Right hindlimb (tissue), 1 donor: ENCODE measurements at regions not wholly inside any gene's neighbourhood (a gene's known extent, or its start where the extent isn't known, plus 50 kb on each side); places are given as distances from the start of the nearest gene placed in this dataset.

Experiments used
- DNase-seq: peaks from one replicate; pipeline ENCODE4 v3.0.0-alpha.2; 2018

GRCh38 chr18:25710981-25711380, 359.0 kb upstream of the ZNF521 start:
- DNase-seq, result no peak

DNA sequence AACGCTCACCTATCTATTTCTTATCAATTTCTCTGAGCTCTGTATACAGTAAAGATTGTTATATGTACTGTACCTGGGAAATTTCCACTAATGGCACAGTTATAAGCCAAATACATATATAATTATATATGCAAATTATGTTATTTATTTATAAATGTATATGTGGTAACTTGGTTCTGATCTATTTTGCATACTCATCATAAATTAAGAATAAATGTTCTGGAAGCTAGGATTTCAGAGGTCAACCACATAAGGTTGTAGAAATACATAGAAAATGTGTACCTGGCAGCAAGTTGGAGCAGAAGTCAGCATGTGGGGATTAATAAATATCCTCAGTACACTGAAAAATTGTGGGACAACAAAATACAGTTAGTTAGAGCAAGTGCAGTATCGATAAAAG, 353.7 kb upstream of the ZNF521 start:
- no peak for DNase-seq

GRCh38 chr18:25704494-25704893, 352.5 kb upstream of the ZNF521 start:
- DNase-seq, result peak; percentile 23

DNA sequence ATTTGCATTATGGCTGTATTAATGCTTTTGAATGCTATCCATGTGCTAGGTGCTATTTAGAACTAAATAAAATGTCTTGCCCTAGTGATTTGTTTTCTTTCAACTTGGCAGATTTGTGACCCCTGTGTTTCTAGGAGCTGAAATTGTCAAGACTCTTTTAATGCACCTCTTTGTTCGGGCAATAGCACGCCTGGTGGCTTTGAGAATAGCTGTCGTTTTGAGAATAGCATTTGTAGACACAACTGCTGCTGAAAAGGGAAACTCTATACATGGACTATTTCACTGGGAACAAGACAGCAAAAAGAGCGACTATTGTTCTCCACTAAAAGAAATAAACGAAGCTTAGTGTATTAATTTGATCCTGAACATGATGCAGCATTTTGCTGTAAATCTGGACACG, 352.1 kb upstream of the ZNF521 start:
- DNase-seq, result no peak

- DNase-seq, result no peak
Measured at GRCh38 chr18:25701821-25702220, 349.9 kb upstream of the ZNF521 start.

DNA sequence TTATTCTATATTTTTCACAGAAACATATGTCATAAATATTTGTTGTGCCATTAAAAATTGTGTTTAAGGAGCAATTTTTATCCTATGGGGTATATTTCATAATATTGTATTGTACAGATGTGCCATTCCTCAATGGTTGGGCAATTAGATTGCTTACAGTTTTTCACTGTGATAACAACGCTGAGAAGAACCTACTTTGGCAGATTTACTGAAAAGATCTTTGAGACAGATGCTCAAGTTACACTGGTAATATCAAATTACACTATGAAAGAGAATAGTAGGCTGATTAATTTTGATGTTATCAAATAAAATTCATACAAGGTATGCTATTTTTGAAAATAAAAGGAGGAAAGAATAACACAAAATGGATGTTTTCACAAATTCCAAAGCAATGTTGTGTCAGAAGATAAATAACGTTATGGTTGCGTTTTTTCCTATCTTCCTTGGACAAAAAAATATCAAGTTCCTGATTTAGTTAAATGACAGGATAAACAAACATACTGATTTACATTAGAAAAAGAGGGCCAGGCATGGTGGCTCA, 335.1 kb upstream of the ZNF521 start:
- no peak for DNase-seq

DNA sequence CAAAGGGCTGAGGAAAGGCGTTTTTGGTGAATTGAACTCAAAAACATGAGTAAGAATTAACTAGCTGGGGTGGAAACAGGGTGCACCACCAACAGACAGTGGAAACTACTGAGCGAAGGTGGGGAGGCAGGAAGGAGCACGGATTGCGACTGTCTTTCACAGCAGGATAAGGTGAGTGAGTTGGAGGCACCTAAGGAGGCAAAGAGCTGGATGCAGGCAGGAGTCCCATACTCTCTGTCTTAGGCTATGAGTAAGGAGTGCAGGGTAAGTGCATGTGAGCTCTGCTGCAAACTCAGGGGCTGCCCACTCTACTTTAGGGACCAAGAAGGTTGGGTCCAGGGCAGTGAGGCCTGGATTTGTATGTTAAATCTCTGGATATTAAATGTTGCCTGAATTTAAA, 333.1 kb upstream of the ZNF521 start:
- no peak for DNase-seq

DNA sequence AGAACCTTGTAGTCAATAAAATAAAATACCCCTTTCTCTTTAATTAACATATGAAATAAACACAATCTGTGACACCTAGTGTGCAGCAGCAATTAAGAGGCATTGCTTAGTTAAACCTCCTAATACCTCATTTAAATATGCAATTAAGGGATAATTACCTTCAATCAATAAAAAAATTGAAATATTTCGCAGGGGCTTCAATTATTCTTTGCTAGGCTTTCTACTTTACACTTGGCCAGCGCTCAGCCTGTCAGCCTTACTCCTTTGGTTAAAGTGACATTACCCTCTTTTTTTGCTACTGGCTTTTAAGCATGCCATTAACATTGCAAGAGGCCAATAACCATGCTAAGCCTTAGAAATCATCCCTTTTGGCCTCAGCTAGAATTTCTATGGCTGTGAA, 327.5 kb upstream of the ZNF521 start:
- DNase-seq, result no peak

GRCh38 chr18:25678221-25678620, 326.3 kb upstream of the ZNF521 start:
- no peak for DNase-seq

DNA sequence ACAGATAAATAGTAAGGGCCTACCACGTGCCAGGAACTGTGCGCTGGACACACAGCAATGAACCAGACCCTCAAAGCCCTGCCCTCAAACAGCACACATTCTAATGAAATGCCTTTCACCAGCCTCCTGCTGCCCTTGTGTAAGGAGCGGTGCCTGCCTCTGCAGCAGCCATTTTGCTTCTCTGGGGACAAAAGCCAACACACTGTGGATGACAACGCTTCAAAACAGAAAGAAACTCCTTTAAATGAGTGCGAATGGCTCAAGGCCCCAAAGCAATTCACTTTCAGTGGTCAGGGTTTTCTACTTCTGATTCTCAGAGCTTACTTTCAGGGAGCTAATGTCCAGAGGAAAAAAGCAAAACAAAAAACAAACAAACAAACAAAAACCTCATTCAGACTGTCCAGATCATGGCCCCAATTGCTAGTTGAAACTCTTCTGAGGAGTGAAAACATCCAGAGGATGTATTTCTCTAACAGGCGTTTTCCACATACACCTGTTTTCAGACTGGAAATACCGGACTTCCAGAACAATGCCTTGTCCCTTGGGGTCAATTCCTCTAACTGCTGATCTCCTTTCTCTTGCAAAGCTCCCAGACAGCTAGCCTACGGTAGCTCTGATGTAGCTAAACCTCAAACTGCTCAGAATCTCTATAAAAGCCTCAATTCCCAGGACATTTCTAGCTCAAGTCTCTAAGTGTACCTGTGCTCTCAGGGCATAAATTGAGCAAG, 323.3 kb upstream of the ZNF521 start:
- DNase-seq, result no peak

DNA sequence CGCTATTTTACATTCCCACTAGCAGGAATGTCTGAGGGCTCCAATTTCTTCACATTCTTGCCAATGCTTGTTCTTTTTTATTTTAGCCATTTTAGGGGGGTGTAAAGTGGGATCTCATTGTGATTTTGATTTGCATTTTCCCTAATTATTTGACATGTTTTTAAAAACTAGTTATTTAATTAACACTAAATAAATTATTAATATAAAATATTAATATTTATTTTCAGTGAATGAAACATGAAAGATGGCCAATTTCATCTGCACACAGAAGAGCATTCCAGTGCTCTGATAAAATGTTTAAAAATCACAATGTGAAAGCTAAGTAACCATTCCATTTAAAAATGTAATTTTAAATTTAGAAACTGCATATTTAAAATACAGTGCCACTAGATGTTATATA, 322.2 kb upstream of the ZNF521 start:
- no peak for DNase-seq

- no peak for DNase-seq
Measured at GRCh38 chr18:25672490-25672889, 320.5 kb upstream of the ZNF521 start.

- DNase-seq, result no peak
Measured at GRCh38 chr18:25669741-25670140, 317.8 kb upstream of the ZNF521 start.

- no peak for DNase-seq
Measured at GRCh38 chr18:25662272-25662671, 310.3 kb upstream of the ZNF521 start.

GRCh38 chr18:25661831-25662230, 309.9 kb upstream of the ZNF521 start:
- DNase-seq, result no peak

DNA sequence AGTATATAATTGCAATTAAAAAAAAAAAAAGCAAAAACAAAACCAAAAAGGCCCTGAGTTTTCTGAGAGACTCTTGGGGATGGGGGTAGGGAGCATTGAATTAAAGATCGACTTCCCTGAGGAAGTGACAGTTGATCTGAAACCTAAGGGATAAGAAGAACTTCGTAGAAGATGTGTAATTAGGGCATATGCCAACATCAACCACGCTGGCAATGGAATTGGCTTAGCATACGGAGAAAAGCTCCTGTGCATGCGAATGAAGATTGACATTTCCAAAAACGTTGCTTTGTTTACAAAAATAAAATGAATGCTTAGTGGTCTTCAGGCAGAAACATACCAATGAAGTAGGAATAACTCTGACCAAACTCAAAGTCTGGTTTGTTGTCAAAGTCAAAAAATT, 307.6 kb upstream of the ZNF521 start:
- no peak for DNase-seq

DNA sequence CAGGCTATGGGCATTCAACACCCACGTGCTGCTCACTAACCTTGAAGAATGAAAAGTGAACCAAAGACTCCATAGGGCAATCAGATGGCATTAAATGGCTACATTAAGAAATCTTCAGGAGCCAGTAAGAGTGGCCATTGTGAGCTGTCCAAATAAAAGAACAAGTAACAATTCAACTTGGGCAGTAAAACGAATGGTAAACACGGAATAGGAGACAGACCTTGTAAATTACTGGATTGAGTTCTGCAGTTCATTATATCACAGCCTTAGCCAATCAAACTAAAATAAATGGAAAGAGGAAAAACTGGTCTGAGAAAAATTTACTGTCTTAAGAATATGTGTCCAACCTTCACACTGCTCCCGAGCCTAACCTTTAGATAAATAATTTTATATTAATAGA, 306.5 kb upstream of the ZNF521 start:
- DNase-seq, result no peak

DNA sequence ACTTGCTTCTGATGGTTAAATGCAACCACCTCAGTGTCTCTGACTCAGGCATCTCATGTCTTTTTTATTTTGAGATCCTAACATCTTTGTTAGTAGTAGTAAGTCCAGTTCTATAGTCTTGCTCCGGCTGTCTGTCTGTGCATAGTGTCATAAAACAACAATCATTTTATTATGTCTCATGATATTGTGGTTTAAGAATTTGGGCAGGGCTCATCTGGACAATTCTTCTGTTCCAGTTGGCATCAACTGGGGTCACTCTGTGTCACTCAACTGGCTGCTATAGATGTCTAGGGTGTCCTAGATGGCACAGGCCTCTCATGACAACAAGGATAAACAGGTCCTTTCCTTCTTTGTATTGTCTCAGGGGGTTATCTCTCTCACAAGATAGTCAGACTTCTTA, 299.6 kb upstream of the ZNF521 start:
- DNase-seq, result no peak

- DNase-seq, result no peak
Measured at GRCh38 chr18:25650201-25650941, 298.4 kb upstream of the ZNF521 start.

GRCh38 chr18:25648716-25649260, 296.8 kb upstream of the ZNF521 start:
- peak; percentile 39 for DNase-seq

DNA sequence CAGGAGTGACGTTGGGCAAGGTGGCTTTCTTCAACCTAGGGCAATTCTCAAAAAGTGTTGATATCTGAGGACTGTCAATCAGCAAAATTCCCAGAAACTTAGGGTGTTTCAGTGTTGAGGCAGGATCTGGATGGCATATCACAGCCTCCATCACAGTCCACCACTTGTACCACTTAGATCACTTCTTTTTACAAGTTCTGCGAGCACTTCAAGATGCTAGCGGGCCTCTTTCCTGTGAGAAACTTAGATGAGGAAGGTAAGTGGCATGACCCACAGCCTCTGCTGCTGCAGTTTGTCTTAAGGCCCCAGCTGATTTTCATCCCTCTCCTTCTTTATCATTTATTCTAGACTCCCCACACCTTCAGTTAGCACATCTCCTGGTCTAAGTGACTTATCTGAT, 295.4 kb upstream of the ZNF521 start:
- DNase-seq, result no peak

DNA sequence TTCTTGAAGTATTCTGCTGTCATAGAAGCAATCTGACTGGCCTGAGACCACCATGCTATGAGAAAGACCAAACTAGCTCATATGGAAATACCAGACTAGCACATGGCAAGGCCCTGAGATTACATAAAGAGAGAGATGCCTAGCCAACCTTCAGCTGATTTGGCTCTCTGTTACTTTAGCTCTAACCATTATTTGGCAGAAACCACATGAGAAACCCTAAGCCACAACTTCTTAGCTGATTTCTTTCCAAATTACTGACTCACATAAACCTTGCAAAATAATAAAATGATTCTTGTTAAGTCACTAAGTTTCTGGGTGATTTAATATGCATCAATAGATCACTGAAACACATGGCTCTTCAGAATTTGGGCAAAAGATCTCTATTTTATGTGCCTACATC, 295.0 kb upstream of the ZNF521 start:
- DNase-seq, result no peak

GRCh38 chr18:25639596-25639995, 287.6 kb upstream of the ZNF521 start:
- DNase-seq, result no peak

DNA sequence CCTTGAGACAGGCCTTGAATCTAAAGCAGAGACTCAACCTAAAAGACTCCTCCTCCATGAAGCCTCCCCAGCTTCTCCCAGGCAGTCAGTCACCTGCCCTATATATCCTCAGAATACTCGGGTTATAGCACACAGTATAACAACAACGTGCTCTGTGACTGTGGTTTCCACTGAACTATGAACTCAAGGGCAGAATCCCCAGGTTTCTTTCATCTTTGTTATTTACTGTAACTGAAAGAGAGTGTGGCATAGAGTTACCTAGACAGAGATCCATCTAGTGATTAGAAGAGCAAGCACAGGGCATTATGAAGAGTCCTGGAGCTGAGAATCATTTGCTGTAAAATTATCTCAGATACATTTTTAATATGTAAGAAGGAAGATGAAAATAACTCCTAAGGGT, 281.6 kb upstream of the ZNF521 start:
- no peak for DNase-seq
